GM12878 (cell line): ENCODE measurements at regions not wholly inside any gene's neighbourhood (a gene's known extent, or its start where the extent isn't known, plus 50 kb on each side); places are given as distances from the start of the nearest gene placed in this dataset.

Experiments used
- ATAC-seq: fragments of 200-7000 bp; cut with Tn5 transposase; 3 replicates; pipeline ENCODE4 v1.9.1; 2020; ENCODE audit warnings: mild to moderate bottlenecking, moderate library complexity
- BruUV-seq: library from RNA; stranded (reverse); fragments of 400-500 nt; replicated peaks from 2 replicates; lab custom pipeline; 2021; lab: Mats Ljungman, UMichigan
- CTCF ChIA-PET: fragments of 300-600 bp; sonication (Branson Sonifier 250); formaldehyde crosslinking; extraction: SDS; loops from one replicate; lab custom pipeline; 2021; ENCODE audit warnings: inconsistent platforms; lab: Yijun Ruan, JAX
- POLR2A ChIA-PET: fragments of 350-600 bp; formaldehyde crosslinking; extraction: SDS; loops from one replicate; lab custom pipeline; 2021; ENCODE audit warnings: inconsistent platforms; lab: Charles Lee
- RAD21 ChIA-PET: fragments of 300-600 bp; sonication (Branson Sonifier 250); formaldehyde crosslinking; loops from one replicate; lab custom pipeline; 2023; ENCODE audit warnings: antibody characterized with exemption; ENCODE audit not compliant: unreplicated experiment; lab: Charles Lee
- SMC1A ChIA-PET: fragments of 300-600 bp; sonication (Branson Sonifier 250); formaldehyde crosslinking; loops from one replicate; lab custom pipeline; 2023; ENCODE audit not compliant: unreplicated experiment, uncharacterized antibody; lab: Charles Lee
- DNase-seq: peaks from one replicate; pipeline ENCODE4 v3.0.0-alpha.2; 2011; ENCODE audit warnings: low read depth, low spot score
- FAIRE-seq: peaks from 3 replicates; lab custom pipeline; 2011; peaks lifted over from hg19 to GRCh38; lab: Jason Lieb, UNC
- H2AFZ ChIP-seq: 2 replicates; pipeline ENCODE4 v1.6.0; 2011; ENCODE audit warnings: low read depth, low read length, control low read depth; ENCODE audit not compliant: control insufficient read depth
- H3K27ac ChIP-seq: 2 replicates; pipeline ENCODE4 v1.5.1; 2011; ENCODE audit warnings: control low read depth; ENCODE audit not compliant: control insufficient read depth, insufficient read depth
- H3K27me3 ChIP-seq, 2 experiments: replicated peaks in 1 of 2; 2 replicates each; pipeline versions ENCODE4 v1.6.0 to v1.6.1; 2011; ENCODE audit warnings: low read length in 1 of 2; ENCODE audit not compliant: control insufficient read depth in 2 of 2, insufficient read depth in 2 of 2
- H3K36me3 ChIP-seq, 2 experiments: 2 replicates each; pipeline ENCODE4 v1.5.1; 2011; ENCODE audit warnings: low read length in 1 of 2; ENCODE audit not compliant: control insufficient read depth in 2 of 2, insufficient read depth in 2 of 2
- H3K4me1 ChIP-seq: 2 replicates; pipeline ENCODE4 v1.6.1; 2011; ENCODE audit warnings: mild to moderate bottlenecking, low read length, moderate library complexity, mixed read lengths; ENCODE audit not compliant: control insufficient read depth, insufficient read depth
- H3K4me2 ChIP-seq: 2 replicates; pipeline ENCODE4 v1.6.0; 2011; ENCODE audit warnings: control low read depth; ENCODE audit not compliant: control insufficient read depth, insufficient read depth
- H3K4me3 ChIP-seq: fragments of 200-600 bp; sonication (generic); 2 replicates; pipeline ENCODE4 v1.5.1; 2016
- H3K79me2 ChIP-seq: 2 replicates; pipeline ENCODE4 v1.6.0; 2011; ENCODE audit warnings: low read length; ENCODE audit not compliant: control insufficient read depth, insufficient read depth
- H3K9ac ChIP-seq: 2 replicates; pipeline ENCODE4 v1.8.0; 2011; ENCODE audit warnings: low read length, control low read depth, mixed read lengths; ENCODE audit not compliant: control insufficient read depth, insufficient read depth
- H3K9me3 ChIP-seq: replicated peaks from 3 replicates; pipeline ENCODE4 v1.5.1; 2011; ENCODE audit warnings: mild to moderate bottlenecking, low read length; ENCODE audit not compliant: control insufficient read depth, insufficient read depth
- H4K20me1 ChIP-seq: 2 replicates; pipeline ENCODE4 v1.6.0; 2011; ENCODE audit not compliant: control insufficient read depth, insufficient read depth
- ETV6 ChIP-seq, 2 experiments: fragments of 450-650 bp in 1 of 2; IDR thresholded peaks in 1 of 2; conservative IDR thresholded peaks in 1 of 2; 2 replicates each; pipeline ENCODE4 v1.6.1; 2014; ENCODE audit warnings: antibody characterized with exemption in 1 of 2, borderline replicate concordance in 1 of 2, low read depth in 1 of 2, mild to moderate bottlenecking in 1 of 2, moderate library complexity in 1 of 2
- FOS ChIP-seq: IDR thresholded peaks from 3 replicates; pipeline ENCODE4 v1.6.1; 2011; ENCODE audit warnings: borderline replicate concordance; ENCODE audit not compliant: insufficient read length; ENCODE audit errors: extremely low read depth
- FOXK2 ChIP-seq: fragments of 450-650 bp; IDR thresholded peaks from 2 replicates; pipeline ENCODE4 v1.6.1; 2017; ENCODE audit warnings: mild to moderate bottlenecking, moderate library complexity
- FOXM1 ChIP-seq: IDR thresholded peaks from 2 replicates; pipeline ENCODE4 v1.6.1; 2012; ENCODE audit warnings: low read depth, mild to moderate bottlenecking, inconsistent platforms, low read length, moderate library complexity
- MTA2 ChIP-seq: fragments of 450-650 bp; IDR thresholded peaks from 2 replicates; pipeline ENCODE4 v1.6.1; 2016; ENCODE audit warnings: low read depth, mild to moderate bottlenecking, moderate library complexity
- NRF1 ChIP-seq: conservative IDR thresholded peaks from 2 replicates; pipeline ENCODE4 v1.6.1; 2011; ENCODE audit warnings: mild to moderate bottlenecking, low read depth, low read length, improper control_type of control experiment
- SUPT20H ChIP-seq: IDR thresholded peaks from 2 replicates; pipeline ENCODE4 v1.6.1; 2011; ENCODE audit warnings: low read depth, mild to moderate bottlenecking, low read length, moderate library complexity, borderline replicate concordance; ENCODE audit not compliant: control insufficient read depth
- SUZ12 ChIP-seq: fragments of 200-600 bp; sonication (generic); IDR thresholded peaks from one replicate; pipeline ENCODE4 v1.6.1; 2018; ENCODE audit warnings: antibody characterized with exemption, mild to moderate bottlenecking; ENCODE audit not compliant: unreplicated experiment
- TAF1 ChIP-seq: IDR thresholded peaks from 2 replicates; pipeline ENCODE4 v1.6.1; 2011; ENCODE audit warnings: mild to moderate bottlenecking, low read depth, low read length, borderline replicate concordance
- TARDBP ChIP-seq: IDR thresholded peaks from 2 replicates; pipeline ENCODE4 v1.6.1; 2016; ENCODE audit warnings: borderline replicate concordance
- WGBS: methylation state at CpG from one replicate; pipeline ENCODE4 v1.1.6; 2016; ENCODE audit warnings: low lambda C conversion rate; ENCODE audit not compliant: insufficient replicate concordance, insufficient coverage; ENCODE audit errors: missing lambda C conversion rate; 5-methylcytosine and 5-hydroxymethylcytosine counted together
- in situ Hi-C: fragments of 300-500 bp; cut with MboI; formaldehyde crosslinking; loops from 9 replicates; pipeline ENCODE4 v1.14.3; 2018; ENCODE audit warnings: mixed read lengths
- intact Hi-C: fragments of 100-400 bp; cut with micrococcal nuclease; formaldehyde crosslinking; loops from one replicate; pipeline ENCODE4 v1.14.2; 2022; ENCODE audit not compliant: unreplicated experiment
- TF ChIP-seq, protein P1 (sequence below): fragments of 450-650 bp; IDR thresholded peaks from 2 replicates; pipeline ENCODE4 v1.6.1; 2017; ENCODE audit warnings: borderline replicate concordance
- TF ChIP-seq, protein P2 (sequence below): fragments of 450-650 bp; IDR thresholded peaks from 2 replicates; pipeline ENCODE4 v1.6.1; 2017; ENCODE audit warnings: antibody characterized with exemption, mild to moderate bottlenecking, moderate library complexity

DNA sequence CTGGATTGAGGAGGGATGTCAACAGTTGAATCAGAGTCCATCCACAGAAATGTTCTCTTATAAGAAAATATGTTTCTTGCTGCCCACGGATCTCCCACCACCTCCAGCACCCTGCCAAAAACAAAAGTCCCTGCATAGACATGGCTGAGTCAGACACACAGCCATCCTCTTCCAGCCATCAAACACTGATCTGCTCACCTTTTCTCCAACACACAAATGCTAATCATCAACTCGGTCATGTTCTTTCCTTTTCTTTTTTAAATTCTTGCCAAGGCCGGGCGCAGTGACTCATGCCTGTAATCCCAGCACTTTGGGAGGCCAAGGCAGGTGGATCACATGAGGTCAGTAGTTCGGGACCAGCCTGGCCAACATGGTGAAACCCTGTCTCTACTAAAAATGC lies 110.7 kb upstream of the IL12A start:
- Histone ChIP-seq H4K20me1 (no peaks in the 10 kb centered on the region), H3K4me1 (no peaks in the 10 kb centered on the region), H3K9me3 (no peaks in the 10 kb centered on the region), H3K4me2 (no peak overlapping the region), H3K79me2 (no peaks in the 10 kb centered on the region), H3K4me3 (no peak overlapping the region), H3K36me3 (no peaks in the 10 kb centered on the region), H3K27ac (no peak overlapping the region), H3K27me3 (peaks cover 0 to 2% of the 10 kb centered on the region in 2 experiments; a peak in 1 of 4 replicates), H2AFZ (no peak overlapping the region), H3K9ac (no peak overlapping the region)
- BruUV-seq: no TSS peak
- TF ChIP-seq ETV6 (conservative IDR thresholded peaks at IDR 0.05 in 1 of 2, IDR thresholded peaks at IDR 0.05 in 1 of 2; ENCODE audit: borderline replicate concordance in 1 of 2, low read depth in 1 of 2) (no peak), TAF1 (no peak), NRF1 (no peak), TARDBP (no peak), SUZ12 (no peak), MTA2 (no peak), SUPT20H (no peak), FOXM1 (no peak), FOS (no peak), FOXK2 (no peak)
- TF ChIP-seq, protein P1, sequence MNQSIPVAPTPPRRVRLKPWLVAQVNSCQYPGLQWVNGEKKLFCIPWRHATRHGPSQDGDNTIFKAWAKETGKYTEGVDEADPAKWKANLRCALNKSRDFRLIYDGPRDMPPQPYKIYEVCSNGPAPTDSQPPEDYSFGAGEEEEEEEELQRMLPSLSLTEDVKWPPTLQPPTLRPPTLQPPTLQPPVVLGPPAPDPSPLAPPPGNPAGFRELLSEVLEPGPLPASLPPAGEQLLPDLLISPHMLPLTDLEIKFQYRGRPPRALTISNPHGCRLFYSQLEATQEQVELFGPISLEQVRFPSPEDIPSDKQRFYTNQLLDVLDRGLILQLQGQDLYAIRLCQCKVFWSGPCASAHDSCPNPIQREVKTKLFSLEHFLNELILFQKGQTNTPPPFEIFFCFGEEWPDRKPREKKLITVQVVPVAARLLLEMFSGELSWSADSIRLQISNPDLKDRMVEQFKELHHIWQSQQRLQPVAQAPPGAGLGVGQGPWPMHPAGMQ: no peak
- TF ChIP-seq, protein P2, sequence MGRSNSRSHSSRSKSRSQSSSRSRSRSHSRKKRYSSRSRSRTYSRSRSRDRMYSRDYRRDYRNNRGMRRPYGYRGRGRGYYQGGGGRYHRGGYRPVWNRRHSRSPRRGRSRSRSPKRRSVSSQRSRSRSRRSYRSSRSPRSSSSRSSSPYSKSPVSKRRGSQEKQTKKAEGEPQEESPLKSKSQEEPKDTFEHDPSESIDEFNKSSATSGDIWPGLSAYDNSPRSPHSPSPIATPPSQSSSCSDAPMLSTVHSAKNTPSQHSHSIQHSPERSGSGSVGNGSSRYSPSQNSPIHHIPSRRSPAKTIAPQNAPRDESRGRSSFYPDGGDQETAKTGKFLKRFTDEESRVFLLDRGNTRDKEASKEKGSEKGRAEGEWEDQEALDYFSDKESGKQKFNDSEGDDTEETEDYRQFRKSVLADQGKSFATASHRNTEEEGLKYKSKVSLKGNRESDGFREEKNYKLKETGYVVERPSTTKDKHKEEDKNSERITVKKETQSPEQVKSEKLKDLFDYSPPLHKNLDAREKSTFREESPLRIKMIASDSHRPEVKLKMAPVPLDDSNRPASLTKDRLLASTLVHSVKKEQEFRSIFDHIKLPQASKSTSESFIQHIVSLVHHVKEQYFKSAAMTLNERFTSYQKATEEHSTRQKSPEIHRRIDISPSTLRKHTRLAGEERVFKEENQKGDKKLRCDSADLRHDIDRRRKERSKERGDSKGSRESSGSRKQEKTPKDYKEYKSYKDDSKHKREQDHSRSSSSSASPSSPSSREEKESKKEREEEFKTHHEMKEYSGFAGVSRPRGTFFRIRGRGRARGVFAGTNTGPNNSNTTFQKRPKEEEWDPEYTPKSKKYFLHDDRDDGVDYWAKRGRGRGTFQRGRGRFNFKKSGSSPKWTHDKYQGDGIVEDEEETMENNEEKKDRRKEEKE: no peak
- ChIA-PET RAD21 (no interaction called here), SMC1A (interaction anchor here (1.0 to 9.2 kb wide), 3 partner anchors 7 to 131 kb away, joined by 3 to 62 read pairs (median 3); no protein-coding TSS in a partner anchor), POLR2A (no interaction called here), CTCF (interaction anchor here (0.7 to 19.3 kb wide), 3 partner anchors 111 to 1419 kb away, joined by 3 to 843 read pairs (median 284); partner anchors contain the start of gene IL12A)
- ATAC-seq: no peak
- WGBS: 48% methylated on average over 5 of the region's 5 CpGs
- in situ Hi-C loops: no loop called here
- no peak for DNase-seq
- FAIRE-seq: no peak
- intact Hi-C loops: no loop called here
